Small intestine (tissue), 7 donors: ENCODE measurements at regions not wholly inside any gene's neighbourhood (a gene's known extent, or its start where the extent isn't known, plus 50 kb on each side); places are given as distances from the start of the nearest gene placed in this dataset.

ENCODE experiments used
- DNase-seq, 2 donors: peaks; one replicate each; pipeline versions ENCODE4 v3.0.0 to v3.0.0-alpha.2; 2013
- FAIRE-seq: peaks from 2 replicates; lab custom pipeline; 2012; peaks lifted over from hg19 to GRCh38; lab: Jason Lieb, UNC
- H3K27ac ChIP-seq, 3 donors: one replicate each; pipeline ENCODE4 v1.5.1; 2013; ENCODE audit warnings: low read length in 2 of 3, mild to moderate bottlenecking in 2 of 3, control low read depth in 1 of 3, inconsistent platforms in 1 of 3, low read depth in 1 of 3, moderate library complexity in 1 of 3
- H3K27me3 ChIP-seq, 3 donors: one replicate each; pipeline ENCODE4 v1.6.1; 2013; ENCODE audit warnings: low read length in 3 of 3, inconsistent platforms in 1 of 3; ENCODE audit not compliant: control insufficient read depth in 3 of 3, insufficient read depth in 3 of 3
- H3K36me3 ChIP-seq, 3 donors: one replicate each; pipeline ENCODE4 v1.6.1; 2013; ENCODE audit warnings: low read length in 3 of 3, inconsistent platforms in 1 of 3, low read depth in 1 of 3, mild to moderate bottlenecking in 1 of 3, moderate library complexity in 1 of 3; ENCODE audit not compliant: control insufficient read depth in 3 of 3, insufficient read depth in 2 of 3
- H3K4me1 ChIP-seq, 3 donors: one replicate each; pipeline ENCODE4 v1.6.1; 2013; ENCODE audit warnings: low read length in 2 of 3, inconsistent platforms in 1 of 3, low read depth in 1 of 3, mild to moderate bottlenecking in 1 of 3, moderate library complexity in 1 of 3; ENCODE audit not compliant: control insufficient read depth in 3 of 3, insufficient read depth in 2 of 3
- H3K4me3 ChIP-seq, 3 donors: one replicate each; pipeline ENCODE4 v1.5.1; 2013; ENCODE audit warnings: low read length in 3 of 3, control low read depth in 1 of 3, inconsistent platforms in 1 of 3, low read depth in 1 of 3, mild to moderate bottlenecking in 1 of 3, moderate library complexity in 1 of 3
- H3K9me3 ChIP-seq, 2 donors: one replicate each; pipeline ENCODE4 v1.6.1; 2013; ENCODE audit warnings: low read depth in 1 of 2, low read length in 1 of 2; ENCODE audit not compliant: control insufficient read depth in 2 of 2, insufficient read depth in 1 of 2
- WGBS, 3 donors: extraction: QIAGEN DNeasy Blood & Tissue Kit; methylation state at CpG; one replicate each; pipeline ENCODE4 v1.1.7; 2013; 5-methylcytosine and 5-hydroxymethylcytosine counted together
- donor health status: healthy with polysubstance abuse.
- donor health status: control.
- donor health status: control.
- donor health status: Bipolar disorder and iron deficiency.
- donor health status: healthy.

GRCh38 chr22:48934446-48934845, 893.2 kb downstream of the BRD1 start:
- Histone ChIP-seq H3K27ac (no peak overlapping the region), H3K9me3 (no peaks in the 10 kb centered on the region), H3K4me3 (no peak overlapping the region), H3K36me3 (no peaks in the 10 kb centered on the region), H3K4me1 (no peaks in the 10 kb centered on the region), H3K27me3 (no peaks in the 10 kb centered on the region)
- FAIRE-seq (no peak), DNase-seq (no peak)
- 72 to 84% (median 73%) methylated on average over 1 of the region's 1 CpG for WGBS, 3 donors

GRCh38 chr22:48931452-48931851, 896.2 kb downstream of the BRD1 start:
- no peak overlapping the region for H3K27ac ChIP-seq
- peaks cover 0 to 3% (median 0%) of the 10 kb centered on the region in 3 donors for H3K27me3 ChIP-seq
- 72 to 78% (median 77%) methylated on average over 6 of the region's 6 CpGs for WGBS, 3 donors
- no peak for FAIRE-seq
- DNase-seq, result no peak
- H3K4me1 ChIP-seq, result no peaks in the 10 kb centered on the region
- H3K36me3 ChIP-seq, result no peaks in the 10 kb centered on the region
- H3K9me3 ChIP-seq, result no peaks in the 10 kb centered on the region
- no peak overlapping the region for H3K4me3 ChIP-seq

DNA sequence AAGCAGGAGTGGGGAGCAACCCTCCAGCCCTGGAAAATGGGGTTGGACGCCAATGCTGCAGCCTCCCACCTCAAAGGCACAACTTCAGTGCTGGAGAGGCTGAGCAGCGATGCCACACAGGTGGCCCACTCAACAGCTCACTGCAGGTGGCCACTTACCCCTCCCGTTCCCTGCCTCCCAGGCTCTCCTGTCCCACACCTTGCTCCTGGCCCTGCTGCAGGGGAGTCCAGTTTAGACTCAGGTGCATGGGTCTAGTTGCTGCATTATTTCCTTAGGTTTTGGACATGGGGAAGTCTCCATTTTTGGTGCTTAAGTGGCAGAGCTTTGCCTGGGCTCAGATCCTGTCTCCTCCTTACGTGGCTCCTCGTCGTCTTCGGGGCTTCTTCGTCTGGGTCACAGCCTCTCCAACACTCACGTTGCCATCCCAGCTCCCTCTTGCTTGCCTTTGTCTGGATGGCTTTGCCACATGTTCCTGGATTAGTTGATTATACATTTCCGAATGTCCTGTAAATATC, 898.3 kb downstream of the BRD1 start:
- 69 to 74% (median 70%) methylated on average over 10 of the region's 10 CpGs for WGBS, 3 donors
- no peaks in the 10 kb centered on the region for H3K9me3 ChIP-seq
- H3K4me3 ChIP-seq, result no peak overlapping the region
- FAIRE-seq (no peak), DNase-seq (no peak)
- no peaks in the 10 kb centered on the region for H3K36me3 ChIP-seq
- H3K4me1 ChIP-seq, result no peaks in the 10 kb centered on the region
- H3K27me3 ChIP-seq, result peaks cover 0 to 3% (median 0%) of the 10 kb centered on the region in 3 donors
- H3K27ac ChIP-seq, result no peak overlapping the region

DNA sequence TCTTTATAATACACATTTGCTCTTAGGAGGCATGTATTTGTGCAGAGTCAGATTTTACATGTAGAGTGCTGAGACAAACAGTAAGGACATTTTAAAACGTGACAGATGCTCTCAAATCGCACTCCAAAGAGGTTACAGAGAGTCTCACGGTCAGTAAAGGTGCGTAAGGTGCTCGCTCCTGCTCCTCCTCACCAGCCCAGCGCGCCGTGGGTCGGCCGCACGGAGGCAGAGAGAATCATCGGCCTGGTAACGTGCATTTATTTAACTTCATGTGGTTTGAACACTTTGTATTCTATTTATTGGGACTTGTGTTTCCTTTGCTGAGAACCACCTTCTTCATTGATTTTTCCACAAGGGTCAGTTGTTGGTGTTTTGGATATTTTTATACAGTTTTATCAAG, 900.1 kb downstream of the BRD1 start:
- no peaks in the 10 kb centered on the region for H3K9me3 ChIP-seq
- 82 to 87% (median 83%) methylated on average over 13 of the region's 13 CpGs for WGBS, 3 donors
- peaks cover 0 to 3% (median 0%) of the 10 kb centered on the region in 3 donors for H3K27me3 ChIP-seq
- FAIRE-seq (no peak), DNase-seq (no peak)
- no peaks in the 10 kb centered on the region for H3K4me1 ChIP-seq
- no peak overlapping the region for H3K27ac ChIP-seq
- H3K4me3 ChIP-seq, result no peak overlapping the region
- H3K36me3 ChIP-seq, result no peaks in the 10 kb centered on the region

DNA sequence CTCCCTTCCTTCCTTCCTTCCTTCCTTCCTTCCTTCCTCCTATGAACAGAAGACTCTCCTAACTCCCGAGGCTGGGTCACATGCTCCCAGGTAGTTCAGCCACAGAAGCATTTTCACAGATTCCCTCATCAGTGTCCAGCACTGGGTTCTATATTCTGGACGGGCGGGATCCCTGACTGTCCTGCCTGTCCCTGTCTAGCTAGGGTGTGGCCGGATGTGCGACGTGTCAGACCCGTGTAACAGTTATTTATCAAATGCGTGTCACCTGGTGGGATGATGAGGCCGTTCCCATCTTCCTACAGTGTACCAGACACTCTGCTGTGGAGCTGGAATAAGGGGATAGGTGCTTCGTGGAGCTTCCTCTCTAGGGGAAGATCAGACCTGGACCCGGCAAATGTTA, 901.0 kb downstream of the BRD1 start:
- no peaks in the 10 kb centered on the region for H3K36me3 ChIP-seq
- 53 to 72% (median 71%) methylated on average over 11 of the region's 11 CpGs for WGBS, 3 donors
- no peaks in the 10 kb centered on the region for H3K9me3 ChIP-seq
- H3K27ac ChIP-seq, result no peak overlapping the region
- no peak overlapping the region for H3K4me3 ChIP-seq
- H3K27me3 ChIP-seq, result peaks cover 0 to 3% (median 0%) of the 10 kb centered on the region in 3 donors
- FAIRE-seq (no peak), DNase-seq (no peak)
- H3K4me1 ChIP-seq, result no peaks in the 10 kb centered on the region

GRCh38 chr22:48926136-48926535, 901.5 kb downstream of the BRD1 start:
- Histone ChIP-seq H3K4me3 (no peak overlapping the region), H3K27ac (no peak overlapping the region), H3K36me3 (no peaks in the 10 kb centered on the region), H3K4me1 (no peaks in the 10 kb centered on the region), H3K27me3 (peaks cover 0 to 3% (median 0%) of the 10 kb centered on the region in 3 donors), H3K9me3 (no peaks in the 10 kb centered on the region)
- DNase-seq (no peak), FAIRE-seq (no peak)
- 72 to 83% (median 82%) methylated on average over 3 of the region's 3 CpGs for WGBS, 3 donors

DNA sequence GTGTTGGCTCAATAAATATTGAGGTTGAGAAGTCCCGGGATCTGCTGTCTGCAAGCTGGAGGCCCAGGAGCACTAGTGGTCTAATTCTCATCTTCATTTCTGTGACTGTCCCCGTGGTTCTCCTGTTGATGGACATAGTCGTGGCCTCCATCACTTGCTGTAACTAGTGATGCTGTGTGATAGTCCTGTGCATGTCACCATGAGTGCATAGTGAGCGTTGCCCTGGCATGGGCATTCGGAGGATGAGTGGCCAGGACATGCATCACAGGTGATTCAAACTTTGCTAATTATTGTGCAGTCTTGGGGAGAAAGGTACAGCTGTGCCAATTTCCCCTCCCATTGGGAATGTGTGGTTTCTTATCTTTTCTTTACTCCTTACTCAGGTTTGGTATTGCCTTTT, 902.2 kb downstream of the BRD1 start:
- Histone ChIP-seq H3K36me3 (no peaks in the 10 kb centered on the region), H3K9me3 (no peaks in the 10 kb centered on the region), H3K27ac (no peak overlapping the region), H3K27me3 (peaks cover 0 to 5% (median 0%) of the 10 kb centered on the region in 3 donors), H3K4me3 (no peak overlapping the region), H3K4me1 (no peaks in the 10 kb centered on the region)
- FAIRE-seq (no peak), DNase-seq (no peak)
- WGBS, 3 donors, result 62 to 83% (median 72%) methylated on average over 5 of the region's 5 CpGs

- Histone ChIP-seq H3K4me1 (no peaks in the 10 kb centered on the region), H3K36me3 (no peaks in the 10 kb centered on the region), H3K4me3 (no peak overlapping the region), H3K9me3 (no peaks in the 10 kb centered on the region), H3K27ac (no peak overlapping the region), H3K27me3 (peaks cover 0 to 5% (median 0%) of the 10 kb centered on the region in 3 donors)
- no peak for DNase-seq
- no peak for FAIRE-seq
- WGBS, 3 donors, result 75 to 78% (median 77%) methylated on average over 9 of the region's 9 CpGs
Observed at GRCh38 chr22:48923996-48924395, 903.7 kb downstream of the BRD1 start.
